ENCODE measurements at regions not wholly inside any gene's neighbourhood (a gene's known extent, or its start where the extent isn't known, plus 50 kb on each side); places are given as distances from the start of the nearest gene placed in this dataset.

DNA sequence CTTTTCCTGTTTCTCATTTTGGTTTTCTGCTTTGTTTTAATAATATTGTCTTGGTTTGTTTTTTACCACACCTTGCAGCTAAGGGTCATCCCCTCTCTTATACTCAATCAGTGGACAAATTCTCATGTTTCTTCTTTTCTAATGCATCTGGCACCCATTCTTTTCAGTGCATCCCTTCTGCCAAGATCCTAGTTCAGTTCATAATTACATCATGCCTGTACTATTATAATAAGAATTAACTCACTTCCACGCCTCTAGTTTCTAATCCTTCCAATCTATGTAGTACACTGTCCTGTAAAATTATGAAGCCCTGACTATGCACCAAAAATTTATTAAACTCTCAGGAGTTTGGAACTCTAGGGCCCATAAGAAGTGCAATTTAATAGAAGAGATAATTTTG lies 126.1 kb downstream of the FAT4 start:
- no peaks in the 10 kb centered on the region for H3K27me3 ChIP-seq
- no peak overlapping the region for H3K27ac ChIP-seq
- TF ChIP-seq POLR2A (IDR thresholded peaks at IDR 0.05), result no peak
- TF ChIP-seq, protein P1, sequence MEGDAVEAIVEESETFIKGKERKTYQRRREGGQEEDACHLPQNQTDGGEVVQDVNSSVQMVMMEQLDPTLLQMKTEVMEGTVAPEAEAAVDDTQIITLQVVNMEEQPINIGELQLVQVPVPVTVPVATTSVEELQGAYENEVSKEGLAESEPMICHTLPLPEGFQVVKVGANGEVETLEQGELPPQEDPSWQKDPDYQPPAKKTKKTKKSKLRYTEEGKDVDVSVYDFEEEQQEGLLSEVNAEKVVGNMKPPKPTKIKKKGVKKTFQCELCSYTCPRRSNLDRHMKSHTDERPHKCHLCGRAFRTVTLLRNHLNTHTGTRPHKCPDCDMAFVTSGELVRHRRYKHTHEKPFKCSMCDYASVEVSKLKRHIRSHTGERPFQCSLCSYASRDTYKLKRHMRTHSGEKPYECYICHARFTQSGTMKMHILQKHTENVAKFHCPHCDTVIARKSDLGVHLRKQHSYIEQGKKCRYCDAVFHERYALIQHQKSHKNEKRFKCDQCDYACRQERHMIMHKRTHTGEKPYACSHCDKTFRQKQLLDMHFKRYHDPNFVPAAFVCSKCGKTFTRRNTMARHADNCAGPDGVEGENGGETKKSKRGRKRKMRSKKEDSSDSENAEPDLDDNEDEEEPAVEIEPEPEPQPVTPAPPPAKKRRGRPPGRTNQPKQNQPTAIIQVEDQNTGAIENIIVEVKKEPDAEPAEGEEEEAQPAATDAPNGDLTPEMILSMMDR (IDR thresholded peaks at IDR 0.05 in 4 of 5, conservative IDR thresholded peaks at IDR 0.05 in 1 of 5), result no peak
- H3K9me3 ChIP-seq, result no peaks in the 10 kb centered on the region
- no peaks in the 10 kb centered on the region for H3K36me3 ChIP-seq
- in situ Hi-C loops (cut with MboI; ENCODE audit: low sequenced_read_pairs in 4 of 4) (no loop called here), intact Hi-C loops (cut with DNase I; ENCODE audit: low total_unique reads) (no loop called here)
- DNase-seq (no peak), ATAC-seq (no peak)
- H3K4me3 ChIP-seq, result no peak overlapping the region
- no peaks in the 10 kb centered on the region for H3K4me1 ChIP-seq

GRCh38 chr4:125444166-125444565 lies 129.4 kb downstream of the FAT4 start:
- H3K27me3 ChIP-seq, result no peaks in the 10 kb centered on the region
- no peaks in the 10 kb centered on the region for H3K9me3 ChIP-seq
- H3K4me1 ChIP-seq, result no peaks in the 10 kb centered on the region
- no peak for ATAC-seq
- in situ Hi-C loops (cut with MboI; ENCODE audit: low sequenced_read_pairs in 4 of 4), result no loop called here
- H3K27ac ChIP-seq, result no peak overlapping the region
- H3K4me3 ChIP-seq, result no peak overlapping the region
- H3K36me3 ChIP-seq, result peaks cover 0 to 6% of the 10 kb centered on the region in 2 donors
- intact Hi-C loops (cut with DNase I; ENCODE audit: low total_unique reads), result no loop called here
- TF ChIP-seq, protein P1 (IDR thresholded peaks at IDR 0.05 in 4 of 5, conservative IDR thresholded peaks at IDR 0.05 in 1 of 5), result no peak
- no peak for TF ChIP-seq POLR2A (IDR thresholded peaks at IDR 0.05)
- DNase-seq, result no peak

- in situ Hi-C loops (cut with MboI; ENCODE audit: low sequenced_read_pairs in 4 of 4), result no loop called here
- intact Hi-C loops (cut with DNase I; ENCODE audit: low total_unique reads), result no loop called here
- no peak overlapping the region for H3K27ac ChIP-seq
Measured at GRCh38 chr4:125445525-125445924, 130.8 kb downstream of the FAT4 start.

DNA sequence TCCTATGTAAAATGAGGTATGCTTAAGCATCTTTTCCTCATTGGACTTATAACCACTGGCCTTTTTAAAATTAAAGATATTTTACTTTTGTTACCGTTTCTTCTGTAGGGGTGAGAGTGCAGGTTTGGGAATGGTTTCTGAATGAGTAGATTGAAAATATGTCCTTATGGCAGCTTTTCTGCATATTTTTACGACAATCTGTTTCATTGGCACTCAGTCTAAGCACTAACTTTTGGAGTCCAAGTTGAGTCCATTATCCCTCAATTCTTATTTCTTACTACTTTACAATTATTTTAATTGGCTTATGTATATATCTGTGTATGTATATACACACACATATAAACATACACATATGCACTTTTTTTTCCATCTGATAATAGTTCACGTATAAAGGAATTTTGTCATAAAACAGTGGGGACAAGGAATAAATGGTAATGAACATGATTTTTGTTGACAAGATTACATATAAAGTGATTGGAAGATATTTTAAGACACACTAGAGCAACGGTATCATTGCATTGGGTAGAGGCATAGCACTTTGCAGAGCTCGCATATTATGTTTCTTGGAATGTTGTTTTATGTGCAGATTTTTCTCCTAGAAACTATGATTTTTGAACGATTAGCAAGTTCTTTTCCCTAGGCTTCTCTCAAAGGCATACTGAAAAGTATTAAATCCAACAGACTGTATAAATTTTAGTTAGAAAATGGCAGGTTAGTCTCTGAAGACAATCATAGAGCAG lies 133.0 kb downstream of the FAT4 start:
- Histone ChIP-seq H3K9me3 (no peaks in the 10 kb centered on the region), H3K36me3 (peaks cover 0 to 6% of the 10 kb centered on the region in 2 donors), H3K4me3 (no peak overlapping the region), H3K27ac (no peak overlapping the region), H3K4me1 (no peaks in the 10 kb centered on the region), H3K27me3 (no peaks in the 10 kb centered on the region)
- TF ChIP-seq, protein P1 (IDR thresholded peaks at IDR 0.05 in 4 of 5, conservative IDR thresholded peaks at IDR 0.05 in 1 of 5), result no peak
- no peak for TF ChIP-seq POLR2A (IDR thresholded peaks at IDR 0.05)
- in situ Hi-C loops (cut with MboI; ENCODE audit: low sequenced_read_pairs in 4 of 4) (no loop called here), intact Hi-C loops (cut with DNase I; ENCODE audit: low total_unique reads) (no loop called here)
- ATAC-seq, result no peak
- DNase-seq, result no peak

More at GRCh38 chr4:125445525-125445924, 130.8 kb downstream of the FAT4 start:
- Histone ChIP-seq H3K27me3 (no peaks in the 10 kb centered on the region), H3K4me3 (no peak overlapping the region), H3K9me3 (no peaks in the 10 kb centered on the region), H3K4me1 (no peaks in the 10 kb centered on the region), H3K36me3 (peaks cover 0 to 6% of the 10 kb centered on the region in 2 donors)
- DNase-seq (no peak), ATAC-seq (no peak)
- TF ChIP-seq, protein P1 (IDR thresholded peaks at IDR 0.05 in 4 of 5, conservative IDR thresholded peaks at IDR 0.05 in 1 of 5), result no peak
- TF ChIP-seq POLR2A (IDR thresholded peaks at IDR 0.05), result no peak

GRCh38 chr4:125456075-125456474 lies 141.3 kb downstream of the FAT4 start:
- TF ChIP-seq POLR2A (IDR thresholded peaks at IDR 0.05), result no peak
- Histone ChIP-seq H3K27me3 (no peaks in the 10 kb centered on the region), H3K9me3 (no peaks in the 10 kb centered on the region), H3K27ac (no peak overlapping the region), H3K4me1 (no peaks in the 10 kb centered on the region), H3K4me3 (no peak overlapping the region), H3K36me3 (no peaks in the 10 kb centered on the region)
- in situ Hi-C loops (cut with MboI; ENCODE audit: low sequenced_read_pairs in 4 of 4) (no loop called here), intact Hi-C loops (cut with DNase I; ENCODE audit: low total_unique reads) (no loop called here)
- ATAC-seq, result no peak
- DNase-seq, result no peak
